ENCODE measurements at regions not wholly inside any gene's neighbourhood (a gene's known extent, or its start where the extent isn't known, plus 50 kb on each side); places are given as distances from the start of the nearest gene placed in this dataset.

- TF ChIP-seq ATF6 (CRISPR knock-in tag; IDR thresholded peaks at IDR 0.05): no peak
- no peak for TF ChIP-seq CREB1 (CRISPR knock-in tag; IDR thresholded peaks at IDR 0.05)
- TF ChIP-seq CTCF (IDR thresholded peaks at IDR 0.05): no peak
- no peak for TF ChIP-seq SMAD3 (CRISPR knock-in tag; IDR thresholded peaks at IDR 0.05; ENCODE audit: borderline replicate concordance)
- TF ChIP-seq TEAD4 (CRISPR knock-in tag; IDR thresholded peaks at IDR 0.05): no peak
- no peak for TF ChIP-seq ZNF512 (CRISPR knock-in tag; IDR thresholded peaks at IDR 0.05; ENCODE audit: borderline replicate concordance)
- TF ChIP-seq JUN (CRISPR knock-in tag; IDR thresholded peaks at IDR 0.05): no peak
- no peak for TF ChIP-seq USF2 (CRISPR knock-in tag; IDR thresholded peaks at IDR 0.05)
- TF ChIP-seq MAX (CRISPR knock-in tag; IDR thresholded peaks at IDR 0.05): no peak
- no peak for TF ChIP-seq ZNF425 (CRISPR knock-in tag; conservative IDR thresholded peaks at IDR 0.05)
- no peak for TF ChIP-seq IRF1 (CRISPR knock-in tag; IDR thresholded peaks at IDR 0.05)
- no peak for TF ChIP-seq ZNF232 (CRISPR knock-in tag; IDR thresholded peaks at IDR 0.05)
- TF ChIP-seq ZBTB21 (CRISPR knock-in tag; IDR thresholded peaks at IDR 0.05; ENCODE audit: borderline replicate concordance): no peak
Measured at GRCh38 chr18:44589693-44590355, 90.9 kb upstream of the SETBP1 start.
